OCI-LY1 (cell line): ENCODE measurements at regions not wholly inside any gene's neighbourhood (a gene's known extent, or its start where the extent isn't known, plus 50 kb on each side); places are given as distances from the start of the nearest gene placed in this dataset.

Source experiments
- H2AFZ ChIP-seq: fragments of 200-600 bp; sonication (generic), shearing (Covaris generic); 2 replicates; pipeline ENCODE4 v1.6.0; 2014; ENCODE audit warnings: antibody characterized with exemption, mild to moderate bottlenecking, low read length
- H3F3A ChIP-seq: fragments of 200-600 bp; sonication (generic), shearing (Covaris generic); 2 replicates; pipeline ENCODE4 v1.6.0; 2014; ENCODE audit warnings: mild to moderate bottlenecking, antibody characterized with exemption, low read length, moderate library complexity; ENCODE audit not compliant: insufficient read depth
- H3K27ac ChIP-seq: fragments of 200-600 bp; sonication (generic); 2 replicates; pipeline ENCODE4 v1.5.1; 2014; ENCODE audit warnings: low read length, mixed run types, mild to moderate bottlenecking, low read depth; ENCODE audit not compliant: poor library complexity, severe bottlenecking
- H3K27me3 ChIP-seq: fragments of 200-600 bp; sonication (generic); 2 replicates; pipeline ENCODE4 v1.6.0; 2014; ENCODE audit warnings: antibody characterized with exemption, mild to moderate bottlenecking, low read length, moderate library complexity; ENCODE audit not compliant: insufficient read depth
- H3K36me3 ChIP-seq: fragments of 200-600 bp; sonication (generic); 2 replicates; pipeline ENCODE4 v1.6.1; 2014; ENCODE audit warnings: mild to moderate bottlenecking, antibody characterized with exemption, low read length, moderate library complexity, mixed read lengths; ENCODE audit not compliant: insufficient read depth
- H3K4me1 ChIP-seq: fragments of 200-600 bp; sonication (generic); 2 replicates; pipeline ENCODE4 v1.5.1; 2014; ENCODE audit warnings: mild to moderate bottlenecking, low read length, moderate library complexity; ENCODE audit not compliant: insufficient read depth, severe bottlenecking
- H3K4me2 ChIP-seq: fragments of 200-600 bp; sonication (generic), shearing (Covaris generic); 2 replicates; pipeline ENCODE4 v1.6.1; 2014; ENCODE audit warnings: low read length
- H3K4me3 ChIP-seq: fragments of 200-600 bp; sonication (generic); 2 replicates; pipeline ENCODE4 v1.5.1; 2014; ENCODE audit warnings: low read length, low read depth, mild to moderate bottlenecking, mixed read lengths; ENCODE audit not compliant: poor library complexity, severe bottlenecking
- H3K79me2 ChIP-seq: fragments of 200-600 bp; shearing (Covaris generic); 2 replicates; pipeline ENCODE4 v1.6.1; 2016; ENCODE audit warnings: mixed run types, low read length, mixed read lengths; ENCODE audit not compliant: insufficient read depth
- H3K9ac ChIP-seq: fragments of 200-600 bp; sonication (generic), shearing (Covaris generic); 2 replicates; pipeline ENCODE4 v1.6.1; 2014; ENCODE audit warnings: mild to moderate bottlenecking, low read length, mixed read lengths
- H3K9me2 ChIP-seq: fragments of 200-600 bp; sonication (generic), shearing (Covaris generic); 2 replicates; pipeline ENCODE4 v1.6.1; 2014; ENCODE audit warnings: low read depth, mild to moderate bottlenecking, low read length, mixed read lengths
- H3K9me3 ChIP-seq: fragments of 200-600 bp; shearing (Covaris generic); 2 replicates; pipeline ENCODE4 v1.6.1; 2014; ENCODE audit warnings: low read length, mixed read lengths
- H4K20me1 ChIP-seq: fragments of 200-600 bp; sonication (generic), shearing (Covaris generic); 2 replicates; pipeline ENCODE4 v1.6.0; 2016; ENCODE audit warnings: mild to moderate bottlenecking, low read length; ENCODE audit not compliant: insufficient read depth
- CTCF ChIP-seq: fragments of 200-600 bp; sonication (generic), shearing (Covaris generic); IDR thresholded peaks from 2 replicates; pipeline ENCODE4 v1.5.1; 2017; ENCODE audit warnings: mild to moderate bottlenecking, antibody characterized with exemption, low read length, moderate library complexity, mixed read lengths
- EZH2 ChIP-seq: fragments of 200-600 bp; sonication (generic), shearing (Covaris generic); IDR thresholded peaks from 2 replicates; pipeline ENCODE4 v1.8.0; 2017; ENCODE audit warnings: borderline replicate concordance, mixed run types, mild to moderate bottlenecking, antibody characterized with exemption, low read length, moderate library complexity, mixed read lengths

- no peaks in the 10 kb centered on the region for H3K9me2 ChIP-seq
- H4K20me1 ChIP-seq: no peaks in the 10 kb centered on the region
- no peak overlapping the region for H3K4me3 ChIP-seq
- TF ChIP-seq EZH2 (no peak), CTCF (no peak)
- H3K36me3 ChIP-seq: no peaks in the 10 kb centered on the region
- H3K4me1 ChIP-seq: no peaks in the 10 kb centered on the region
- no peak overlapping the region for H3K27ac ChIP-seq
- H3K4me2 ChIP-seq: no peak overlapping the region
- no peak overlapping the region for H2AFZ ChIP-seq
- no peaks in the 10 kb centered on the region for H3K79me2 ChIP-seq
- no peak overlapping the region for H3K9ac ChIP-seq
- H3F3A ChIP-seq: no peaks in the 10 kb centered on the region
- no peaks in the 10 kb centered on the region for H3K27me3 ChIP-seq
- H3K9me3 ChIP-seq: no peaks in the 10 kb centered on the region
Observed at GRCh38 chr12:25719505-25719904, 166.4 kb upstream of the LMNTD1 start.

GRCh38 chr12:25723336-25723735 lies 170.3 kb upstream of the LMNTD1 start:
- H3K4me3 ChIP-seq: no peak overlapping the region

GRCh38 chr12:25723921-25724491 lies 170.9 kb upstream of the LMNTD1 start:
- no peak overlapping the region for H3K9ac ChIP-seq
- no peaks in the 10 kb centered on the region for H4K20me1 ChIP-seq
- no peaks in the 10 kb centered on the region for H3K27me3 ChIP-seq
- TF ChIP-seq EZH2: no peak
- no peak for TF ChIP-seq CTCF
- no peaks in the 10 kb centered on the region for H3K9me3 ChIP-seq
- no peak overlapping the region for H3K4me3 ChIP-seq
- no peak overlapping the region for H2AFZ ChIP-seq
- no peaks in the 10 kb centered on the region for H3K36me3 ChIP-seq
- H3K27ac ChIP-seq: no peak overlapping the region
- no peaks in the 10 kb centered on the region for H3F3A ChIP-seq
- H3K9me2 ChIP-seq: no peaks in the 10 kb centered on the region
- H3K4me2 ChIP-seq: no peak overlapping the region
- no peaks in the 10 kb centered on the region for H3K79me2 ChIP-seq
- no peaks in the 10 kb centered on the region for H3K4me1 ChIP-seq

More at GRCh38 chr12:25723336-25723735, 170.3 kb upstream of the LMNTD1 start:
- H3K9me3 ChIP-seq: no peaks in the 10 kb centered on the region
- no peaks in the 10 kb centered on the region for H3K79me2 ChIP-seq
- no peak overlapping the region for H2AFZ ChIP-seq
- H3K4me2 ChIP-seq: no peak overlapping the region
- H3K9ac ChIP-seq: no peak overlapping the region
- no peaks in the 10 kb centered on the region for H3K36me3 ChIP-seq
- no peaks in the 10 kb centered on the region for H3K9me2 ChIP-seq
- no peaks in the 10 kb centered on the region for H3K4me1 ChIP-seq
- H3K27ac ChIP-seq: no peak overlapping the region
- no peaks in the 10 kb centered on the region for H3F3A ChIP-seq
- H4K20me1 ChIP-seq: no peaks in the 10 kb centered on the region
- H3K27me3 ChIP-seq: no peaks in the 10 kb centered on the region
- TF ChIP-seq CTCF (no peak), EZH2 (no peak)
